Omental fat pad (tissue), 3 donors: ENCODE measurements at regions not wholly inside any gene's neighbourhood (a gene's known extent, or its start where the extent isn't known, plus 50 kb on each side); places are given as distances from the start of the nearest gene placed in this dataset.

Source experiments
- ATAC-seq: fragments of 150-250 bp; one replicate; pipeline ENCODE4 v1.9.1; 2016; ENCODE audit warnings: mild to moderate bottlenecking, moderate library complexity; ENCODE audit not compliant: low FRiP score
- DNase-seq: peaks from one replicate; pipeline ENCODE4 v3.0.0-alpha.2; 2019; ENCODE audit warnings: low spot score
- CTCF ChIP-seq, 3 donors: fragments of 450-650 bp; IDR thresholded peaks; one replicate each; pipeline ENCODE4 v1.5.1; 2016 to 2017; ENCODE audit warnings: antibody characterized with exemption in 3 of 3, mild to moderate bottlenecking in 3 of 3, moderate library complexity in 2 of 3

- TF ChIP-seq CTCF (IDR thresholded peaks at IDR 0.05) = no peak
- no peak for ATAC-seq
These were observed 246.1 kb upstream of the KCNH8 start for GRCh38 chr3:18902081-18902793.

DNA sequence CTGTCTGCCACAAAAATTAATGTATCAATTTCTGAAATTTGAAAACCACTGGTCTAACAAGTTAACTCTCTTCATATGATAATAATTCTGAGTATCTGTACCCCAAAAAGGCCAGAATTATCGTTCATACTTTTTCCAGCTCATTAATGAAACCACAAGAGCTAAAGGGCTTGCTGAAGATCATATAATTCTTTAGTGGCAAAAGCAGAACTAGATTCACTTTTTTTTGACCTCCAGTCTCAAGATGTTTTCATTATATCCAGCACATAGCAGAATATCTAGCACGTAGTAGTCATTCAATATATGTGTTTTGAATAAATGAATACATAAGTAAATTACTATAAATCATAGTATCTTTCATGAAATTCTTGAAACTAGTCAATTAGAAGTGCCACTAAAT lies 246.7 kb upstream of the KCNH8 start:
- no peak for ATAC-seq
- TF ChIP-seq CTCF (IDR thresholded peaks at IDR 0.05) = no peak

More at GRCh38 chr3:18902081-18902793, 246.1 kb upstream of the KCNH8 start:
- DNase-seq = no peak

DNA sequence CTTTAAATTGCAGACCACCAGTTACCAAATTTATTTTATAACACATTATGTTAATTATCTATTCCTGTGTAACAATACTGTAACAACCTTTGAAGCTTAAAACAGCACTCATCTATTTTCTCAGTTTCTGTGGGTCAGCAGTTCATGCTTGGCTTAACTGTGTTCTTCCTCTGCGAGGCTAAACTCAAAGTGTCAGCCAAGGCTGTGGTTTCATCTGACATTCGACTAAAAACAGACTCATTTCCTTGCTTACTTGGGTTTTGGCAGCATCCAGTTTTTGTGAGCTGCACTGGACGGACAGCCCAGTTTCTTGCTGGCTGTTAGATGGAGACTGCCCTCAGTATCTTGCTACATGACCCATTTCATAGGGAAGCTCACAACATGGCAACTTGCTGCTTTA lies 247.3 kb upstream of the KCNH8 start:
- DNase-seq (no peak), ATAC-seq (no peak)
- TF ChIP-seq CTCF (IDR thresholded peaks at IDR 0.05) = no peak

More for the DNA sequence above, 246.7 kb upstream of the KCNH8 start:
- DNase-seq = no peak

DNA sequence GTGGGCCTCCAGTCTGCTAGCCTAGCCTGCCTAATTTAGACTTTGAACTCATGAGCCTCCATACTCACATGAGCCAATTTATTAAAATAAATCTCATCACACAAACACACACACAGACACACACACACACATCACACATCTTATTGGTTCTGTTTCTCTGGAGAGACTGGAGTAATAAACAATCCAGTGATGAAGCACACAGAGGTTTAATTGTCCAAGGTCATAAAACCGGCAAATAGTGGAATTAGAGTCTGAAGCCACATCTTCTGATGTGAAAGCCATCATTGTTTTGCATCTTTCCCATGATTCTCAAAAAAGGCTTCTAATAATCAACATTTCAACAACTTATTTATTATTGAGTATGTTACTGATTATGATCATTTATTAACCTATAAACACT lies 249.4 kb upstream of the KCNH8 start:
- DNase-seq = no peak
- no peak for TF ChIP-seq CTCF (IDR thresholded peaks at IDR 0.05)
- ATAC-seq = no peak

DNA sequence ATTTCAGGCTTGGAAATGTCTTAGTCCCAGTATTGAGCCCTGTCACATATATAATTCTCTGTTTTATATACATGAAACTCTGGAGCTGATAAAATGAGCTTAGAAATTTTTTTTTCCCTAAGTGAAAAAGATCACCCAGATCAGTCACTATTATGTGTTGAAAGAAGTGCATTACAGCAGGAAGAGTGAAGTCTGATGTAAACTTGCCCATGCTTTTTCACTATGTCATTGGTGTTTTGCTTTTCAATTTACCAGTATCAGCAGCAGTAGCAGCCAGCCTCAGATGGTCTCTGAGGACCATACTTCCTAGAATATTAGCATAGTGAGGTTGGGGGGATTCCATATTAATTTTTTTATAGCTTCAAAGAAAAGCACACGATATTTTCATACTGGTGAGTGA lies 255.6 kb upstream of the KCNH8 start:
- DNase-seq = no peak
- no peak for TF ChIP-seq CTCF (IDR thresholded peaks at IDR 0.05)
- no peak for ATAC-seq

GRCh38 chr3:18892047-18892446 lies 256.3 kb upstream of the KCNH8 start:
- no peak for TF ChIP-seq CTCF (IDR thresholded peaks at IDR 0.05)
- ATAC-seq = no peak
- no peak for DNase-seq

DNA sequence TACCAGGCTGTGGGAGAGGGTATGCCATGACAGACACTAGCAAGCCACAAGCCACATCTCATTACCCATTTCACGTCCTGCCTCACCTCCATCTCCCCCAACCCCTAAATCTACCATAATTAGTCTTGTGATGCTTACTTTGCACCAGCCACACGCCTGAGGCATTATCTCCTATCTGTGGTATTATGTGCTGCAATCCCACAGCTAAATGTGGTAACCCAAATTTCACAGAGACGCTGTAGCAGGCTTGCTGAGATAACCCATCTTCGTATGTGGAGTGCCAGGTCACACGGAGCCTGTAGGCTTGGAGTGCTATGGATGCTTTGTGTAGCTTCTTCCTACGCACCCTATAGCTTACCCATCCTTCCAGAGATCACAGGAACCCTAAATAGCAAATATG lies 256.7 kb upstream of the KCNH8 start:
- no peak for ATAC-seq
- no peak for TF ChIP-seq CTCF (IDR thresholded peaks at IDR 0.05)
- no peak for DNase-seq
